Endothelial cell of umbilical vein (primary cell): ENCODE measurements at regions not wholly inside any gene's neighbourhood (a gene's known extent, or its start where the extent isn't known, plus 50 kb on each side); places are given as distances from the start of the nearest gene placed in this dataset.

Experiments used
- BruUV-seq: library from RNA; stranded (reverse); fragments of 400-500 nt; replicated peaks from 2 replicates; lab custom pipeline; 2021; lab: Mats Ljungman, UMichigan
- CTCF ChIA-PET: fragments of 300-600, 350-600 bp; sonication (Branson Sonifier 250); formaldehyde crosslinking; loops from one replicate; lab custom pipeline; 2021; ENCODE audit warnings: antibody characterized with exemption, inconsistent platforms; lab: Charles Lee
- POLR2A ChIA-PET: fragments of 300-600, 350-600 bp; sonication (Branson Sonifier 250); formaldehyde crosslinking; loops from one replicate; lab custom pipeline; 2021; ENCODE audit warnings: antibody characterized with exemption, inconsistent platforms; lab: Charles Lee
- DNase-seq: peaks from one replicate; pipeline ENCODE4 v3.0.0-alpha.2; 2011; ENCODE audit warnings: low read depth, low spot score
- FAIRE-seq: peaks from 2 replicates; lab custom pipeline; 2011; peaks lifted over from hg19 to GRCh38; lab: Jason Lieb, UNC
- H2AFZ ChIP-seq: 2 replicates; pipeline ENCODE4 v1.6.0; 2012; ENCODE audit warnings: low read depth, low read length, control low read depth, inconsistent platforms
- H3K27ac ChIP-seq: 2 replicates; pipeline ENCODE4 v1.5.1; 2011; ENCODE audit warnings: low read depth, mild to moderate bottlenecking, control low read depth, low read length, moderate library complexity; ENCODE audit not compliant: insufficient read depth
- H3K27me3 ChIP-seq, 2 experiments: 2 replicates each; pipeline versions ENCODE4 v1.6.0 to v1.6.1; 2011; ENCODE audit warnings: low read length in 2 of 2, mixed read lengths in 1 of 2; ENCODE audit not compliant: control insufficient read depth in 2 of 2, insufficient read depth in 2 of 2
- H3K36me3 ChIP-seq, 2 experiments: 2 replicates in 1 of 2; 3 replicates in 1 of 2; pipeline ENCODE4 v1.5.1; 2011; ENCODE audit warnings: low read length in 2 of 2, mild to moderate bottlenecking in 1 of 2, moderate library complexity in 1 of 2; ENCODE audit not compliant: control insufficient read depth in 2 of 2, insufficient read depth in 2 of 2; ENCODE audit errors: extremely low read depth in 1 of 2
- H3K4me1 ChIP-seq: 3 replicates; pipeline ENCODE4 v1.5.1; 2011; ENCODE audit warnings: mild to moderate bottlenecking, low read length; ENCODE audit not compliant: control insufficient read depth, insufficient read depth; ENCODE audit errors: extremely low read depth
- H3K4me2 ChIP-seq: 2 replicates; pipeline ENCODE4 v1.6.1; 2011; ENCODE audit warnings: low read length, control low read depth, mixed read lengths; ENCODE audit not compliant: insufficient read depth
- H3K4me3 ChIP-seq, 3 experiments: fragments of 200-600 bp in 1 of 3; sonication (generic), shearing (Covaris generic) in 1 of 3; replicated peaks in 1 of 3; 2 replicates each; pipeline ENCODE4 v1.5.1; 2011 to 2016; ENCODE audit warnings: control low read depth in 3 of 3, low read length in 3 of 3, mild to moderate bottlenecking in 2 of 3, inconsistent platforms in 1 of 3, low read depth in 1 of 3, moderate library complexity in 1 of 3; ENCODE audit not compliant: insufficient read depth in 1 of 3
- H3K79me2 ChIP-seq: 2 replicates; pipeline ENCODE4 v1.6.0; 2012; ENCODE audit warnings: low read length, inconsistent platforms; ENCODE audit not compliant: control insufficient read depth, insufficient read depth
- H3K9ac ChIP-seq: replicated peaks from 2 replicates; pipeline ENCODE3; 2011; ENCODE audit warnings: low read length, control low read depth; ENCODE audit not compliant: insufficient read depth; ENCODE audit errors: extremely low read depth
- H3K9me1 ChIP-seq: replicated peaks from 3 replicates; pipeline ENCODE4 v1.6.0; 2011; ENCODE audit warnings: mild to moderate bottlenecking, low read length; ENCODE audit not compliant: control insufficient read depth, insufficient read depth; ENCODE audit errors: extremely low read depth
- H3K9me3 ChIP-seq: replicated peaks from 2 replicates; pipeline ENCODE4 v1.5.1; 2012; ENCODE audit warnings: low read length, inconsistent platforms; ENCODE audit not compliant: control insufficient read depth, insufficient read depth
- H4K20me1 ChIP-seq: replicated peaks from 2 replicates; pipeline ENCODE3; 2011; ENCODE audit warnings: mild to moderate bottlenecking, low read length; ENCODE audit not compliant: control insufficient read depth, insufficient read depth; ENCODE audit errors: extremely low read depth
- EZH2 ChIP-seq: IDR thresholded peaks from 2 replicates; pipeline ENCODE4 v1.6.1; 2012; ENCODE audit warnings: borderline replicate concordance, low read depth, mild to moderate bottlenecking, moderate library complexity, low read length, inconsistent platforms; ENCODE audit not compliant: severe bottlenecking
- FOS ChIP-seq: IDR thresholded peaks from 2 replicates; pipeline ENCODE4 v1.6.1; 2011; ENCODE audit warnings: mild to moderate bottlenecking, low read length, moderate library complexity, borderline replicate concordance; ENCODE audit not compliant: insufficient read depth
- GATA2 ChIP-seq: IDR thresholded peaks from 2 replicates; pipeline ENCODE4 v1.7.0; 2011; ENCODE audit warnings: low read depth, mild to moderate bottlenecking, moderate library complexity, mixed read lengths, low read length; ENCODE audit not compliant: insufficient read length, insufficient read depth
- JUN ChIP-seq: IDR thresholded peaks from 2 replicates; pipeline ENCODE4 v1.6.1; 2011; ENCODE audit warnings: borderline replicate concordance, low read depth; ENCODE audit not compliant: insufficient read length, insufficient read depth
- MYC ChIP-seq: IDR thresholded peaks from one replicate; pipeline ENCODE4 v1.6.1; 2011; ENCODE audit warnings: mild to moderate bottlenecking, low read depth, low read length
- POLR2A ChIP-seq: IDR thresholded peaks from 2 replicates; pipeline ENCODE4 v1.6.1; 2012; ENCODE audit warnings: low read depth, mild to moderate bottlenecking, control low read depth, low read length
- POLR2AphosphoS5 ChIP-seq: IDR thresholded peaks from 2 replicates; pipeline ENCODE4 v1.6.1; 2012; ENCODE audit warnings: low read depth, mild to moderate bottlenecking, control low read depth, low read length, moderate library complexity; ENCODE audit not compliant: insufficient read depth
- dilution Hi-C: fragments of 300-500 bp; cut with MboI; formaldehyde crosslinking; loops from one replicate; pipeline ENCODE4 v1.15.0; 2019; ENCODE audit warnings: low sequenced_read_pairs; ENCODE audit not compliant: extremely low pct_ligation_motif_present
- intact Hi-C: fragments of 100-400 bp; cut with micrococcal nuclease; formaldehyde crosslinking; loops from one replicate; pipeline ENCODE4 v1.10.0; 2022
- TF ChIP-seq, protein P1 (sequence below), 2 donors: IDR thresholded peaks; 1 replicate in 1 of 2; 2 replicates in 1 of 2; pipeline ENCODE4 v1.5.1; 2011; ENCODE audit warnings: low read length in 2 of 2, mild to moderate bottlenecking in 2 of 2, moderate library complexity in 2 of 2, control low read depth in 1 of 2, inconsistent platforms in 1 of 2, low read depth in 1 of 2; ENCODE audit not compliant: insufficient read depth in 1 of 2; ENCODE audit errors: extremely low read depth in 1 of 2
- TF ChIP-seq, protein P2 (sequence below): IDR thresholded peaks from 2 replicates; pipeline ENCODE4 v1.6.1; 2011; ENCODE audit not compliant: insufficient read depth, insufficient read length

DNA sequence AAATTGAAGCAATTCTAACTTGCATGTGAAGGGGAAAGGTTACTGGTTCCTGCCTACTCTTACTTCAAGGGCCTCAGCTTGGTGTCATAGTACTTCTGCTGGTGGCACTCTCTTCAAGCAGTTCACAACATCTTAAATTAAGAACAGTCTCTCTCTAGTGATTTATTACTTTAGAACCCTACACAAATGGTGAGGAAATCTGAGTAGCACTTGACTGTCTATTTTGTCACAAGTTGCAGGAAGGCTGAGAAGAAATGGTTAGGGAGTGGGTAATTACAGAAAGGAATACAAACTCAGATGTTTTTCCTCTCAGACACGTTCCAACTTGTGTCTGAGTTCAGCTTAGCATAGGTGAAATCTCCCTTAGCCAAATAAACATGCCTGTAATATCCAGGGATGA is 242.3 kb upstream of the GRIA3 start:
- H3K9ac ChIP-seq, result no peak overlapping the region
- H3K36me3 ChIP-seq, result no peaks in the 10 kb centered on the region
- H3K9me1 ChIP-seq, result no peaks in the 10 kb centered on the region
- dilution Hi-C loops, result no loop called here
- H3K4me1 ChIP-seq, result no peaks in the 10 kb centered on the region
- H2AFZ ChIP-seq, result no peak overlapping the region
- DNase-seq (no peak), FAIRE-seq (no peak)
- intact Hi-C loops, result no loop called here
- no peaks in the 10 kb centered on the region for H4K20me1 ChIP-seq
- no peak overlapping the region for H3K27ac ChIP-seq
- ChIA-PET POLR2A (no interaction called here), CTCF (no interaction called here)
- no peaks in the 10 kb centered on the region for H3K9me3 ChIP-seq
- no peak overlapping the region for H3K4me2 ChIP-seq
- H3K4me3 ChIP-seq, result no peak overlapping the region
- no TSS peak for BruUV-seq
- H3K79me2 ChIP-seq, result no peaks in the 10 kb centered on the region
- no peak for TF ChIP-seq MYC
- no peak for TF ChIP-seq EZH2
- TF ChIP-seq, protein P1, sequence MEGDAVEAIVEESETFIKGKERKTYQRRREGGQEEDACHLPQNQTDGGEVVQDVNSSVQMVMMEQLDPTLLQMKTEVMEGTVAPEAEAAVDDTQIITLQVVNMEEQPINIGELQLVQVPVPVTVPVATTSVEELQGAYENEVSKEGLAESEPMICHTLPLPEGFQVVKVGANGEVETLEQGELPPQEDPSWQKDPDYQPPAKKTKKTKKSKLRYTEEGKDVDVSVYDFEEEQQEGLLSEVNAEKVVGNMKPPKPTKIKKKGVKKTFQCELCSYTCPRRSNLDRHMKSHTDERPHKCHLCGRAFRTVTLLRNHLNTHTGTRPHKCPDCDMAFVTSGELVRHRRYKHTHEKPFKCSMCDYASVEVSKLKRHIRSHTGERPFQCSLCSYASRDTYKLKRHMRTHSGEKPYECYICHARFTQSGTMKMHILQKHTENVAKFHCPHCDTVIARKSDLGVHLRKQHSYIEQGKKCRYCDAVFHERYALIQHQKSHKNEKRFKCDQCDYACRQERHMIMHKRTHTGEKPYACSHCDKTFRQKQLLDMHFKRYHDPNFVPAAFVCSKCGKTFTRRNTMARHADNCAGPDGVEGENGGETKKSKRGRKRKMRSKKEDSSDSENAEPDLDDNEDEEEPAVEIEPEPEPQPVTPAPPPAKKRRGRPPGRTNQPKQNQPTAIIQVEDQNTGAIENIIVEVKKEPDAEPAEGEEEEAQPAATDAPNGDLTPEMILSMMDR (IDR thresholded peaks at IDR 0.05; ENCODE audit: extremely low read depth in 1 of 2, insufficient read depth in 1 of 2, low read depth in 1 of 2, low read length in 2 of 2), result no peak
- TF ChIP-seq POLR2AphosphoS5, result no peak
- TF ChIP-seq, protein P2, sequence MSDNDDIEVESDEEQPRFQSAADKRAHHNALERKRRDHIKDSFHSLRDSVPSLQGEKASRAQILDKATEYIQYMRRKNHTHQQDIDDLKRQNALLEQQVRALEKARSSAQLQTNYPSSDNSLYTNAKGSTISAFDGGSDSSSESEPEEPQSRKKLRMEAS, result no peak
- no peak for TF ChIP-seq GATA2
- TF ChIP-seq POLR2A, result no peak
- TF ChIP-seq FOS, result no peak
- TF ChIP-seq JUN, result no peak
- H3K27me3 ChIP-seq, result no peaks in the 10 kb centered on the region
